Endothelial cell of umbilical vein (primary cell): ENCODE measurements at regions not wholly inside any gene's neighbourhood (a gene's known extent, or its start where the extent isn't known, plus 50 kb on each side); places are given as distances from the start of the nearest gene placed in this dataset.

Experiments
- BruUV-seq: library from RNA; stranded (reverse); fragments of 400-500 nt; replicated peaks from 2 replicates; lab custom pipeline; 2021; lab: Mats Ljungman, UMichigan
- CTCF ChIA-PET: fragments of 300-600, 350-600 bp; sonication (Branson Sonifier 250); formaldehyde crosslinking; loops from one replicate; lab custom pipeline; 2021; ENCODE audit warnings: antibody characterized with exemption, inconsistent platforms; lab: Charles Lee
- POLR2A ChIA-PET: fragments of 300-600, 350-600 bp; sonication (Branson Sonifier 250); formaldehyde crosslinking; loops from one replicate; lab custom pipeline; 2021; ENCODE audit warnings: antibody characterized with exemption, inconsistent platforms; lab: Charles Lee
- DNase-seq: peaks from one replicate; pipeline ENCODE4 v3.0.0-alpha.2; 2011; ENCODE audit warnings: low read depth, low spot score
- FAIRE-seq: peaks from 2 replicates; lab custom pipeline; 2011; peaks lifted over from hg19 to GRCh38; lab: Jason Lieb, UNC
- H2AFZ ChIP-seq: 2 replicates; pipeline ENCODE4 v1.6.0; 2012; ENCODE audit warnings: low read depth, low read length, control low read depth, inconsistent platforms
- H3K27ac ChIP-seq: 2 replicates; pipeline ENCODE4 v1.5.1; 2011; ENCODE audit warnings: low read depth, mild to moderate bottlenecking, control low read depth, low read length, moderate library complexity; ENCODE audit not compliant: insufficient read depth
- H3K27me3 ChIP-seq, 2 experiments: 2 replicates each; pipeline versions ENCODE4 v1.6.0 to v1.6.1; 2011; ENCODE audit warnings: low read length in 2 of 2, mixed read lengths in 1 of 2; ENCODE audit not compliant: control insufficient read depth in 2 of 2, insufficient read depth in 2 of 2
- H3K36me3 ChIP-seq, 2 experiments: 2 replicates in 1 of 2; 3 replicates in 1 of 2; pipeline ENCODE4 v1.5.1; 2011; ENCODE audit warnings: low read length in 2 of 2, mild to moderate bottlenecking in 1 of 2, moderate library complexity in 1 of 2; ENCODE audit not compliant: control insufficient read depth in 2 of 2, insufficient read depth in 2 of 2; ENCODE audit errors: extremely low read depth in 1 of 2
- H3K4me1 ChIP-seq: 3 replicates; pipeline ENCODE4 v1.5.1; 2011; ENCODE audit warnings: mild to moderate bottlenecking, low read length; ENCODE audit not compliant: control insufficient read depth, insufficient read depth; ENCODE audit errors: extremely low read depth
- H3K4me2 ChIP-seq: 2 replicates; pipeline ENCODE4 v1.6.1; 2011; ENCODE audit warnings: low read length, control low read depth, mixed read lengths; ENCODE audit not compliant: insufficient read depth
- H3K4me3 ChIP-seq, 3 experiments: fragments of 200-600 bp in 1 of 3; sonication (generic), shearing (Covaris generic) in 1 of 3; replicated peaks in 1 of 3; 2 replicates each; pipeline ENCODE4 v1.5.1; 2011 to 2016; ENCODE audit warnings: control low read depth in 3 of 3, low read length in 3 of 3, mild to moderate bottlenecking in 2 of 3, inconsistent platforms in 1 of 3, low read depth in 1 of 3, moderate library complexity in 1 of 3; ENCODE audit not compliant: insufficient read depth in 1 of 3
- H3K79me2 ChIP-seq: 2 replicates; pipeline ENCODE4 v1.6.0; 2012; ENCODE audit warnings: low read length, inconsistent platforms; ENCODE audit not compliant: control insufficient read depth, insufficient read depth
- H3K9ac ChIP-seq: replicated peaks from 2 replicates; pipeline ENCODE3; 2011; ENCODE audit warnings: low read length, control low read depth; ENCODE audit not compliant: insufficient read depth; ENCODE audit errors: extremely low read depth
- H3K9me1 ChIP-seq: replicated peaks from 3 replicates; pipeline ENCODE4 v1.6.0; 2011; ENCODE audit warnings: mild to moderate bottlenecking, low read length; ENCODE audit not compliant: control insufficient read depth, insufficient read depth; ENCODE audit errors: extremely low read depth
- H3K9me3 ChIP-seq: replicated peaks from 2 replicates; pipeline ENCODE4 v1.5.1; 2012; ENCODE audit warnings: low read length, inconsistent platforms; ENCODE audit not compliant: control insufficient read depth, insufficient read depth
- H4K20me1 ChIP-seq: replicated peaks from 2 replicates; pipeline ENCODE3; 2011; ENCODE audit warnings: mild to moderate bottlenecking, low read length; ENCODE audit not compliant: control insufficient read depth, insufficient read depth; ENCODE audit errors: extremely low read depth
- CTCF ChIP-seq, 2 donors: IDR thresholded peaks; 1 replicate in 1 of 2; 2 replicates in 1 of 2; pipeline ENCODE4 v1.5.1; 2011; ENCODE audit warnings: low read length in 2 of 2, mild to moderate bottlenecking in 2 of 2, moderate library complexity in 2 of 2, control low read depth in 1 of 2, inconsistent platforms in 1 of 2, low read depth in 1 of 2; ENCODE audit not compliant: insufficient read depth in 1 of 2; ENCODE audit errors: extremely low read depth in 1 of 2
- EZH2 ChIP-seq: IDR thresholded peaks from 2 replicates; pipeline ENCODE4 v1.6.1; 2012; ENCODE audit warnings: borderline replicate concordance, low read depth, mild to moderate bottlenecking, moderate library complexity, low read length, inconsistent platforms; ENCODE audit not compliant: severe bottlenecking
- FOS ChIP-seq: IDR thresholded peaks from 2 replicates; pipeline ENCODE4 v1.6.1; 2011; ENCODE audit warnings: mild to moderate bottlenecking, low read length, moderate library complexity, borderline replicate concordance; ENCODE audit not compliant: insufficient read depth
- GATA2 ChIP-seq: IDR thresholded peaks from 2 replicates; pipeline ENCODE4 v1.7.0; 2011; ENCODE audit warnings: low read depth, mild to moderate bottlenecking, moderate library complexity, mixed read lengths, low read length; ENCODE audit not compliant: insufficient read length, insufficient read depth
- JUN ChIP-seq: IDR thresholded peaks from 2 replicates; pipeline ENCODE4 v1.6.1; 2011; ENCODE audit warnings: borderline replicate concordance, low read depth; ENCODE audit not compliant: insufficient read length, insufficient read depth
- MAX ChIP-seq: IDR thresholded peaks from 2 replicates; pipeline ENCODE4 v1.6.1; 2011; ENCODE audit not compliant: insufficient read depth, insufficient read length
- MYC ChIP-seq: IDR thresholded peaks from one replicate; pipeline ENCODE4 v1.6.1; 2011; ENCODE audit warnings: mild to moderate bottlenecking, low read depth, low read length
- POLR2A ChIP-seq: IDR thresholded peaks from 2 replicates; pipeline ENCODE4 v1.6.1; 2012; ENCODE audit warnings: low read depth, mild to moderate bottlenecking, control low read depth, low read length
- POLR2AphosphoS5 ChIP-seq: IDR thresholded peaks from 2 replicates; pipeline ENCODE4 v1.6.1; 2012; ENCODE audit warnings: low read depth, mild to moderate bottlenecking, control low read depth, low read length, moderate library complexity; ENCODE audit not compliant: insufficient read depth
- dilution Hi-C: fragments of 300-500 bp; cut with MboI; formaldehyde crosslinking; loops from one replicate; pipeline ENCODE4 v1.15.0; 2019; ENCODE audit warnings: low sequenced_read_pairs; ENCODE audit not compliant: extremely low pct_ligation_motif_present
- intact Hi-C: fragments of 100-400 bp; cut with micrococcal nuclease; formaldehyde crosslinking; loops from one replicate; pipeline ENCODE4 v1.10.0; 2022

- intact Hi-C loops: no loop called here
- DNase-seq: peak; percentile 54
- H3K4me1 ChIP-seq: peaks cover 6% of the 10 kb centered on the region
- no peaks in the 10 kb centered on the region for H3K79me2 ChIP-seq
- FAIRE-seq: peak; percentile 18
- H2AFZ ChIP-seq: peak overlapping the region; percentile 23
- TF ChIP-seq POLR2A: no peak
- no peak for TF ChIP-seq GATA2
- no peak for TF ChIP-seq EZH2
- no peak for TF ChIP-seq MYC
- no peak for TF ChIP-seq MAX
- no peak for TF ChIP-seq POLR2AphosphoS5
- no peak for TF ChIP-seq FOS
- POLR2A ChIA-PET: no interaction called here
- H3K4me3 ChIP-seq: no peak overlapping the region
- H3K27me3 ChIP-seq: no peaks in the 10 kb centered on the region
- no peaks in the 10 kb centered on the region for H3K9me1 ChIP-seq
- dilution Hi-C loops: no loop called here
- no peak overlapping the region for H3K4me2 ChIP-seq
- H3K36me3 ChIP-seq: no peaks in the 10 kb centered on the region
- no peak overlapping the region for H3K27ac ChIP-seq
- no peaks in the 10 kb centered on the region for H4K20me1 ChIP-seq
- no peak overlapping the region for H3K9ac ChIP-seq
- BruUV-seq: no TSS peak
- H3K9me3 ChIP-seq: no peaks in the 10 kb centered on the region
- CTCF ChIA-PET: no interaction called here
Observed at GRCh38 chr12:88775742-88776151, 195.5 kb upstream of the KITLG start.

- ChIA-PET POLR2A (no interaction called here), CTCF (no interaction called here)
- Histone ChIP-seq H3K9me3 (no peaks in the 10 kb centered on the region), H4K20me1 (no peaks in the 10 kb centered on the region), H3K9me1 (no peaks in the 10 kb centered on the region), H3K27ac (no peak overlapping the region), H3K4me2 (no peak overlapping the region), H3K9ac (no peak overlapping the region), H3K79me2 (no peaks in the 10 kb centered on the region), H3K36me3 (no peaks in the 10 kb centered on the region), H3K4me3 (no peak overlapping the region), H3K27me3 (no peaks in the 10 kb centered on the region), H3K4me1 (no peaks in the 10 kb centered on the region), H2AFZ (no peak overlapping the region)
- dilution Hi-C loops: no loop called here
- BruUV-seq: no TSS peak
- TF ChIP-seq CTCF (IDR thresholded peaks at IDR 0.05; ENCODE audit: extremely low read depth in 1 of 2, insufficient read depth in 1 of 2, low read depth in 1 of 2, low read length in 2 of 2) (no peak), POLR2A (no peak), MAX (no peak), MYC (no peak), POLR2AphosphoS5 (no peak), JUN (no peak), EZH2 (no peak), GATA2 (no peak), FOS (no peak)
- no peak for DNase-seq
- FAIRE-seq: no peak
- intact Hi-C loops: no loop called here
Observed at GRCh38 chr12:88767699-88768098, 187.4 kb upstream of the KITLG start.
